NCI-H446 (cell line): ENCODE measurements at regions not wholly inside any gene's neighbourhood (a gene's known extent, or its start where the extent isn't known, plus 50 kb on each side); places are given as distances from the start of the nearest gene placed in this dataset.

Experiments
- DNase-seq, 2 experiments: peaks; one replicate each; lab custom pipeline; 2025; lab: John Stamatoyannopoulos, UW

- DNase-seq: peak; percentile 24 to 30
These were observed 297.4 kb downstream of the ENC1 start for GRCh38 chr5:74342948-74343682.

DNA sequence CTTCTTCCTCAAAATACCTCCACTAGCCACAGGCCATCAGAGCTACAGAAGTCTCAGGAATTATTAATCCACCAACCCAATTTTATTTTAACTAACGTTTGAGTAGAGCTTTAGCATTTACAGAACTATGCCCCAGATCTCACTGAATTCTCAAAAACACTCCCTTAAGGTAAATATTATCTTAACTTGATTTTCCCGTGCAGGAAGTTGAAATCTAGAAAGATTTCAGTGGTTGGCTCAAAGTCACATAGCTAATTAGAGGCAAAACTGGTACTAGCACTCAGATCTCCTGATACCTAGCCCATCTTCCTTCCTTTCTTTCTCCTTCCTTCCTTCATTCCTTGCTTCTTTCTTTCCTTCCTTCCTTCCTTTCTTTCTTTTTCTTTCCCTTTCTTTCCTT lies 298.3 kb downstream of the ENC1 start:
- no peak for DNase-seq

GRCh38 chr5:74341221-74341620 lies 299.3 kb downstream of the ENC1 start:
- no peak for DNase-seq

DNA sequence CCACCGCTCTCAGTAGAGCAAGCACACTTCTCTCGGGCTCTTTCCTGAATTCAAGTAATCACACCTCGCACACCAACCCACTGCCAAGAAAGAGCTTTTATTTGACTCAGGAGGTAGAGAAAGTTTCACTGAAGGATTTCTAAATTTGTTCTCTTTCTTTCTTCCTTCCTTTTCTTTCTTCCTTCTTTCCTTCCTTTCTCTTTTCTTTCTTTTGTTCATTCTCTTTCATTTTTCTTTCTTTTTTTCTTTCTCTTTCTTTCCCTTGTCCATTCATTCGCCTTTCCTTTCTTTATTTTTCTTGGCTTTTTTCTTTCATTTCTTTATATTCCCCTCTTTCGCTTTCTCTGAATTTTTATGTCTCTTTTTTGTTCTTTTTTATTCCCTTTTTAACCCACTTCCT lies 300.1 kb downstream of the ENC1 start:
- no peak for DNase-seq

- DNase-seq: no peak
These were observed 302.6 kb downstream of the ENC1 start for GRCh38 chr5:74337984-74338310.

- DNase-seq: no peak
These were observed 303.1 kb downstream of the ENC1 start for GRCh38 chr5:74337254-74337983.

- no peak for DNase-seq
These were observed 304.2 kb downstream of the ENC1 start for GRCh38 chr5:74336297-74336696.

- no peak for DNase-seq
These were observed 305.7 kb downstream of the ENC1 start for GRCh38 chr5:74334762-74335384.

- no peak for DNase-seq
These were observed 306.3 kb downstream of the ENC1 start for GRCh38 chr5:74334062-74334761.

GRCh38 chr5:74333430-74333829 lies 307.1 kb downstream of the ENC1 start:
- DNase-seq: no peak

DNA sequence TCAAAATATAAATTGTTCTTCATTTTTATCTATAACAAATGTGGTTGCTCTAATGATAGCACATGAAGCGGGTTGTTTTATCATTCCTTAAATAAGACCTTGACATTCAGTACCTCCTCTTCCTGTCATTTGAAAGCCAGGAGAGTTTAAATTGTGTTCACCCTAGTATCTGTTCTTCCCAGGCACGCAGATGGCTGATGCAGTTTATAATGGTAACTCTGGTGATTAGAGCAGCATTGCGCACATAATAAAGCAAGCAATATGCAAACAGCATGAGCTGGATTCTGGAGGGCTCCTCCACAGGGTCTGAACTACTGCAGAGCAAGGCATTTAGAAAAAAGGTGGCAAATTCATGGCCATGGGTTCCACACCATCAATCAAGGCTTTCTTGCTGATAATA lies 307.8 kb downstream of the ENC1 start:
- no peak for DNase-seq

GRCh38 chr5:74332006-74332405 lies 308.5 kb downstream of the ENC1 start:
- no peak for DNase-seq

DNA sequence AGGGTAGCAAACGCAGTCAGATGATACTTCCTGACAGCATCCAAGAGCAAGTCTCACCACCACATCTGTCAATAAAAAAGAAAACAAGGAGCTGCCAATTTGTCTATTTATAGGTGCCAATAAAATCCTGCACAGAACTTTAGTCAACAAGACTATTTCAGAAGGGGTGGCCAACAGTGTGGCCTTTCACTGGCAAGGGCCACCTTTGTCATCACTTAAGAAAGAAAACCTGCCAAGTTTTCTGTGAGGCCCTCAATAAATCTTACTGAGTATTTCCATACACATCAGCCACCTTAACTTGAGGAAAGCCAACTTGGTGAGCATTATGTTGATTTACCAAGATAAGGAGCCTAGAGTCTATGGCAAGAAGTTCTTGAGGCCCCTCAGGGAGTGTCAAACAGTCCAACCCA lies 312.3 kb downstream of the ENC1 start:
- peak; percentile 30 to 82 for DNase-seq

- DNase-seq: no peak
These were observed 313.2 kb downstream of the ENC1 start for GRCh38 chr5:74327339-74327685.

DNA sequence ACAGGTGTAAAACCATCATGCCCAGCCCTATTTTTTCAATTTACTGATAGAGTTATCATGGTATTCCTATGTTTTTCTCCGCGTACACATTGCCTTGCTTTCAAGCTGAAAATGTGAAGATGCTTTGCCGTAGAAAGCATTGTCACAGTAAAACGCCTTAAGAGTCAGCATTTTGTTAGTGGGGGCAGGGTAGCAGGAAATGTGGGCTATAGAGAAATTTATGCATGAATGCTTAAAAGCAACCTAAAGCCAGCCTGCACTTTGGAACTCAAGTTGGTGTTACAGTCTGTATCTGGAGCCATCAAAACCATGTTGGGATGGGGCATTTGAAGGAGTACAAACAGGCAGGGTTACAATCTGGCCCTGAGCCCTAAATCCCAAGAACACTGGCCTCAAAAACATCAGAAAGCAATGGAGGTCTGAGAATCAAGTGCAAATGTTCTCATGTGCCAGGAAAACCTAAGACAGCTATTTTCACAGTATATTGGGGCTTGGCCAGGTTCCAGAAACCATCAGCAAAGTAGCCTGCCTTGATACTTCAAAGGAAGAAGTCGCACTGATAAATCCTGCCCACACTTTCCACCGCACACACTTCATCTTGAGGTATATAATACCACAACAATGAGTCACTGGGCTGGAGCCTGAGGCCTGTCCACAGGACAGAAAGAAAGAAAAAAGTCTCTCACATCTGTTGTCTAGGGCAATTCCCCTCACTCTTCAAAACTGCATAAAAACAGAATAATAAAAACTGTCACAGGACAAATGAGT lies 313.8 kb downstream of the ENC1 start:
- DNase-seq: peak; percentile 72 to 93

DNA sequence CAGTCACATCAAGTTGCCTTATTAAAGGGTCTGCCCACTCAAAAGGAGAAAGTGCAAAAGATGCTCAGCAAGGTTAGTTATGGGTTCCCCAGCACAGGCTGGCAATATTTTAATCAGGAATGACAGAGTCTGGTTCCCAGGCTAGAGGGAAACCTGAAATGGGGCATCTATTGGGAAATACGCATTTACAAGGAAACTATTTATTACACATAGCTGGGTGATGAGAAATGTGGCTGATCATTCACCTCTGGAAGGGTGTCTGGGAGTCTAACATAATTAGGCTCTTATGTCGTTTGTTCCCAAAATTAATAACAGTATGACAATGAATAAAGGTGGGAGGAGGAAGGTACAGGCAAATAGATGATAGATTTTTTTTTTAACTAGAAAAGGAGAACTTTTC lies 314.7 kb downstream of the ENC1 start:
- DNase-seq: no peak

GRCh38 chr5:74324556-74324955 lies 316.0 kb downstream of the ENC1 start:
- no peak for DNase-seq

GRCh38 chr5:74322944-74323343 lies 317.6 kb downstream of the ENC1 start:
- no peak for DNase-seq

- DNase-seq: no peak
These were observed 318.3 kb downstream of the ENC1 start for GRCh38 chr5:74322191-74322590.

GRCh38 chr5:74321326-74321725 lies 319.2 kb downstream of the ENC1 start:
- DNase-seq: no peak

GRCh38 chr5:74320526-74320925 lies 320.0 kb downstream of the ENC1 start:
- no peak for DNase-seq

GRCh38 chr5:74319076-74319475 lies 321.5 kb downstream of the ENC1 start:
- DNase-seq: no peak
